COLO668 (cell line): ENCODE measurements at regions not wholly inside any gene's neighbourhood (a gene's known extent, or its start where the extent isn't known, plus 50 kb on each side); places are given as distances from the start of the nearest gene placed in this dataset.

ENCODE experiments used
- DNase-seq: peaks from one replicate; lab custom pipeline; 2025; ENCODE audit not compliant: unreplicated experiment; lab: John Stamatoyannopoulos, UW

DNA sequence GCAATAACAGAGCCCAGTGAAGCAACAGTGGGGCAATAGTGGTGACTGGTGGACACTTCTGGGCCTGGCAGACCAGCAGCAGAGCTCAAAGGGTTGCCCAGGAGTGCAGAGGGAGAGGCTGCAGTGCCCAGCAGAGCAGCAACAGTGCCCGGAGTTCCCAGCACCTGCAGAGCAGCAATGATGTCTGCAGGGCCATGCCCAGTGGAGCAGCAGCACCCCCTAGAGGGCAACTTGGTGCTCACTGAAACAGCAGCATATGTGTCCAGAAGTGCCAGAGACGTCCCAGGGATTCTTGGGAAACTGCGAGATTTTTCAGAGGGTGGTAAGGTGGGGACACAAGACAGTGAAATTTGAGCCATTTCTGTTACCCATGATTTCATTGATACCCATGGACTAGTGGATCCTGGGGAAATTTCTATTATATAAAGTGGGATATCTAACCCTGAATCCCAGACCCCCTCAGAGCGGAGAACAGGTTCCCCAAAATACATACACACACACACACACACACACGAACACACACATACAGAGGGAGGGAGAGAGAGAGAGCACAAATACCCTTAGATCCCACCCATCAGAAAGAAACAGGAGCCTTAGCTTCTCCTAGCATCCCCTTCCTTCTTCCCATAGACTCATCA is 156.9 kb upstream of the GJB5 start:
- peak; percentile 81 for DNase-seq

DNA sequence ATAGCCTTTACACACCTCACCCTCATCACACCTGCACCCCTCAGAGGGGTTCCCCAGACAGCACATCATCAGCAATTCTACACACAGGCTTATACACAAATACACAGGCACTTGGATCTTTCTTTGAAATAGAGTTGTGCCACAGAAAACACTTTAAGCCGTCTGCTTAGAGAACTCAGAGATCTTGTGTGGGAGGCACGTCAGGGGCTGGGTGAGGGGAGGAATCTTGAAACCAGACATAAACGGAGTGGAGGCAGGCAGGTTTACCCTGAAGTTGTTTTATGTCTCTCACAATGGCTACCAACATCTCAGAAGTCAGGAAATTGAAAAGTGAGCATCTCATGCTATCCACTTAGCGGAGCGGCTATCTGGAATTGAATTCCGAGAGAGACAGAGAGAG is 151.9 kb upstream of the GJB5 start:
- DNase-seq = no peak

DNA sequence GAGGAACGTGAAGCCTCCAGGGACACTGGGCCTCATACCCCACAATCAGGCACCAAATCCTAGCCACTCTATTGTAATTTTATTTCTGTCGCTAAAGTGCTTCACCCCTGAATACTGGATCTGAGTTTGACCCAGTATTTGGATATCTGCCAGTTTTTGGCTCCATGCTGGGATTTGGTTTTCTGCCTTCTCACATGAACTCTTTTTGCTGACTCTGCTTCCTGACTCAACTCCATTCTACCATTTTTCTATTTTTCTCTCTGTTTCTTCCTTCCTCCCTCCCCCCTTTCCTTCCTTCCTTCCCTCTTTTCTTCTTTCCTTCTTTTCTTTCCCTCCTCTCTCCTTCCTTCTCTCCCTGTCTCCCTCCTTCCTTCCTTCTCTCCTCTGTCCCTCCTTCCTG is 151.3 kb upstream of the GJB5 start:
- DNase-seq = no peak

DNA sequence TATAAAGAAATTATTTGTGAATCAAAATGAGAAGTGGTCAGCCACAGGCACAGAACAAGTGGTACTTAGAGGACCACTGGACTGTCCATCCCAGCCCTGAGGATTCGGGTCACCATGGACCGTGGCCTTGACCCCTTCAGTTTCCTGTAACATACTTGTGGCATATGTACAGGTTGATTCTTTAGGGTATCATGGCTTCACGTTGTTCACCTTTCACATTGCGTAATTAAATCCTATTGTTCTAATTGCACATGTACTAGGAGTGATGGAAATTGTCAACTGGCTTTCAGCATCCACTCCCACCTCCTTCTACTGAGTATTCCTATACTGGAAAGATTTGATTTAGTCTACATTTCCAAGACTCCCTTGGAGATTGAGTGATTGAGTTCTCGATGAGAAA is 148.3 kb upstream of the GJB5 start:
- DNase-seq = no peak

DNA sequence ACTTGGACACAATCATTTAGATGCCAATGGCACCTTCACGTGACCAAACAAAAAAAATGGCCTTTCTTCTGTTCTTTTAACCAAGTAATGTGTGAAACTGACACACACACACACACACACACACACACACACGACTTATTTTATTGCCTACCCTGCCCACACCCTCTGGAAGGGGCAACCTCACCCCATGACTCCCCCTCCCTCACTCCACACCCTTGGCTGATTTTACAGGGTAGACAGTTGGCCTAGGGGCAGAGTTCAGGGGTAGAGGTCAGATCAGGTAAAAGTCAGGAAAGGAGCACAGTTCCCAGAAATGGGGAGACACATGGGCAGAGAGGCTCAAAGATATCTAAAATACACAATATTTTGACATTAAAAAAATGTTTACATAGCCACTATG is 144.8 kb upstream of the GJB5 start:
- DNase-seq = no peak

DNA sequence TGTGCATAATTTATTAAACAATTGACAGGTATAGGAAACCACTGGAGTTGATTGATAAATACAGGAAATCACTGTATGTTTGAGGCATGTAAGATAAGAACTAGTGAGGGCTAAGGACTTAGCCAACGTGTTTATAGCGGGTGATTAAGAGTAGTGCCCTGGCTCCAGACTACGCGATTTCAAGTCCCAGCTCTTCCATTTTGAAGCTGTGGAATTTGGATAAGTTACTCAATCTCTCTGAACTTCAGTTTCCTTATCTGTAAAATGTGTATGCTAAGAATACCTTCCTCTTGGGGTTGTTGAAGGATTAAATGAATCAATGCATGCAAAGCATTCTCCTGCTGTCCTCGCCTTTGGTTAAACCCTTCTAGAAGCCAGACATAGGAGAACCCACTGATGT is 143.3 kb upstream of the GJB5 start:
- DNase-seq = no peak

DNA sequence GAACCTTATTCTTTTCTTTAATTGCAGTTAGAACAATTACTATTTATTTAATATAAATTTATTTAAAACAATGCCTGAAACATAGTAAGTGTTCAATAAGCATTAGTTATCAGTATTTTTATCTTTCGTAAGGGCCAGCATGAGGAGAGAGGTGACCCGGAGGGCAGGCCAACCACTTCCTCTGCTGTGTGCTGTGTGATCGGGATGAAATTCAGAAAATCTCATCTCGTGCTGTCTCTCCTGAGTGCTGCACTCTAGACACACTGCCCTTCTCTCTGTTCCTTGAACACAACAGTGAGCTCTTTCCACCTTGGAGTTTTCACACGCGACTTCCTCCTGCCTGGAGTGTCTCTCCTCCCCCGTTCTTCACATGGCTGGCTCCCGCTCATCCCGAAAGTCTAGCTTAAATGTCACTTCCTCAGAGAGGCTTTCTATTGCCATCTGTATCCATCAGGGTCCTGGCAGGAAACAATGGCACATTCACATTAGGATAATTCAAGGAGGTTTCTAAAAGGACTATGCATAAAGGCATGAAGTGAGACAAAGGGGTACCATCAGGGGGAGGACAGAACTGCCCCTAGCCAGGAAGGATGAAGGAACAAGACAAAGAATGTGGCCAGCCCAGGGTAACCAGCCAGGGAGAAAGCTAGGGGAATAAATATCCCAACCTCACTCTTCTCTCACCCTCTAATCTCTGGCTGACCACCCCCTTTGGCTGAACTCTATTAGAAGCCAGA is 142.6 kb upstream of the GJB5 start:
- no peak for DNase-seq

DNA sequence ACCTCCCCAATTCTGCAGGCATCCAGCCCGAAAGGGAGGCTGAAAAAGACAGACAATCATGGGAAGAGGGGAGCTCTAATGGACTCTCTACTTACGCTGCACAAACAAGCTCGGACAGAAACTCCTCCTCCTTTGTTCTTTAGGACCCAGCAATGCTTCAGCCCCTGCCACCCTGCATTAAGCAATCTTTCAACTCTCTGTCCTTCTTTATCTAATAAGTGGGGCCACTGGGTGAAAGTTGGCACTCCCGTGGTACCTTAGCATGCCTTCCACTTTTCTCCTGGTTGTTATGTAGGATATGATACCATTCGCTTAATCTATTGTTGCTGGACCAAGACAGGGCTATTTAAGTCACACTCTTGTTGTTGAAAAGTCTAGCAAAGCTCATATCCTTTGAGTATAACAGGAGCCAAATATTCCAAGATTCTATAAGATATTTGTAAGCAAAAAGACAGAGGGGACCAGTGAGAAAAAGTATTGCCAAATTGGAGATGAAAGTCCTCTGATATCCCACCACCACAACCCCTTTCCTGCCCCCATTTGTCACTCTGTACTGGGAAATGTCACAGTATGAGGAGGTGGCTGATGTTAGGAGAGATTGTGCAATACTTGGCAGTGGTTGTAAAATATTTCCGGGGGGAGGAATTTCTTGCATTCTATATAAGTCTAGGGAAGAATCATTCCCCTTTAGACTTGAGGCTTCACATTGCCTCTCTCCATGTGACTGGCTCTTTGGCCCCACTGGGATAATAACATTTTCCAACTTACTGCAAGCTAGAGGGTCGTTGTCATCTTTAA is 137.3 kb upstream of the GJB5 start:
- DNase-seq = no peak

DNA sequence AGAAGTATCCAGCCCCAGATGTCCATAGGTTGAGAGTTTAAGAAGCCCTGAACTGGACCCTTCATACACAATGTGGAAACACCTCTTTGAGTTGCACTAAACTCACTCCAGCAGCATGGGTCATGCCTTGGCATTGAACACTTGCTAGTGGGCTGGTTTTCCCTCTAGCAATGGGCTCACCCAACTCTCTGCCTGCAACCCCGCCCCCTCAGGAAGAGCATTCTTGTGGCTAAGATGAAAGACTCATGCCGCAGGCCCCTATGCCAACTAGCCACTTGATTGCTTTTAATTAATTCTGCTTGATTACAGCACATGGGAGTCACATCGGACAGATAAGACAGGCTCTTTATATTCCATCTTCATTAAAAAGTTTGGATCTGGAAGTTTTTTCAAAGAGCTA is 136.5 kb upstream of the GJB5 start:
- DNase-seq = no peak

DNA sequence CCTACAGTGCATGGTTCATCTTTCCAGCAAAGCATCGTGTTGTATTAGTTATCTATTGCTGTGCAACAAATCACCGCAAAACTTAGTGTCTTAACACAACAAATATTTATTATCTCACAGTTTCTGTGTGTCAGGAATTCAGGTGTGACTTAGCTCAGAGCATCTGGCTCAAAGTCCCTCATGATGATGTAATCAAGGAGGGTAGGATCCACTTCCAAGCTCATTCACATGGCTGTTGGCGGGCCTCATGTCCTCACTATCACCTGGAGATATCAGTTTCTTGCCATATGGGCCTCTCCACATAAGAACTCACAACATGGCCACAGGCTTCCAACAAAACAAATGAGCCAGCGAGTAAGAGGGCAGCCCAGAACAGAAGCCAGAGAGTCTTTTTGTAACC is 135.6 kb upstream of the GJB5 start:
- no peak for DNase-seq

DNA sequence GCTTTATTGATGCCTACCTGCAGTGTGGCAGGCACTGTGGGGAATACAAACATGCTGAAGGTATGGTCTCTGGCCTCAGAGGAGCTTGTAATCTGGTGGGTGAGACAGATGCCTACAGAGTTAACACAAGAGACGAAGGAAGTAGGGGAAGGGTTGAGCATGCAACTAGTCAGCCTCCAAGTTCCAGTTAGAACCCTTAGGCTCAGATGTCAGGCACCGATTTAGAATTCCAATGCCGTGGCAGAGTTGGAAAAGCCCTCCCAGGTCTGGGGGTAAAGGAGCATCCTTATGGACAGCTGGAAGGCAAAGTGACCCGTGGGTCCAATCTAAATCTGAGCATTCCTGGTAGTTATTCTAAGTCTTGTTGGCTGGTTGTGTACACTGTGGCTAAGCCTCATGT is 132.9 kb upstream of the GJB5 start:
- DNase-seq = no peak

DNA sequence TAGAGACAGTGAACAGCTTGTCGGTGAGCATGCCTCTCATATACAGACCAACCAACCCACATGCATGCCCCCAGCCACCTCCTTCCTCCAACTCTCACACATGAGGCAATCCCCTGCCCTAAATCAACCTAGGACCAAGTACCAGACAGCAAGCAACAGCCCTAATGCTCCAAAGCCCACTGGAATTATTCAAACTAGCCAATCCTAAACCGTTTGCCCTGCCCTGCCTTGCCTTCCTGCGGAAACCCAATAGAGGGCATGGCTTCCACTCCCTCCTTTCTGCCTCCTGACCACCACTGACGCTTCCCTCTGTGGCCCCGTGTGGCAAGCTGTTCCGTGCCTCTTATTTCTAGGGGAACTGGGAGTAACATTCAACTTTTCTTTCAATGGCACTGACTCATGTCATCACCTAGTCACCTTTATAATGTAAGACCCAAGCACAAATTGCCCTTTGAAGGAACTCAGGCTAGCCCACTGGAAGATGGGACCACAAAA is 129.3 kb upstream of the GJB5 start:
- no peak for DNase-seq

DNA sequence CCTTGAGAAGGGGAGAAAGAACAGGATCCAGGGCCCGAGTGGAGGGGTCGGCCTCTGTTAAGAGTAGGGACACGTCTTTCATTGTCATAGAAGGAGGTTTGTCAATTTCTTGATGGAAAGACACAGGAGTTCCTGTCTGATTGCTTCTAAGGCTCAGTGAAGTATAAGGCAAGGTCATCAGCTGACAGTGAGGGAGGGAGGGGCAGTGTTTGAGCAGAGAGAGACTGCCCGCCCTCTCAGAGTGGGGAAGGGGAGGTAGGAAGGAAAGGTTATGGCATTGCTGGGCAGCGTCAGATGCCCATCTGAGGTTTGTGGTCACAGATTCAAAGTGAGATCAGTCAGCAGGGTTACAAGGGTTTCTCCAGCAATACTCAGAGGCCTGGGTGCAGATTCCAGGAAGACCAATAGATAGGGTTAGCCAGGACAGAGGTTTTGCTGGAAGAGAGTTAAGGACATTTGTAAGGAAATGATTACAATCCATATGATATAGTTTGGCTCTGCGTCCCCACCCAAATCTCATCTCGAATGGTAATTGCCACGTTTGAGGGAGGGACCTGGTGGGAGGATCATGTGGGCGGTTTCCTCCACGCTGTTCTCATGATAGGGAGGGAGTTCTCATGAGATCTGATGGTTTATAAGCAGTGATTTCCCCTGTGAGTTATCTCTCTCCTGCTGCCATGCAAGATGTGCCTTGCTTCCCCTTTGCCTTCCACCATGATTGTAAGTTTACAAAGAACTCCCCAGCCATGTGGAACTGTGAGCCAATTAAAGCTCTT is 127.2 kb upstream of the GJB5 start:
- DNase-seq = no peak

DNA sequence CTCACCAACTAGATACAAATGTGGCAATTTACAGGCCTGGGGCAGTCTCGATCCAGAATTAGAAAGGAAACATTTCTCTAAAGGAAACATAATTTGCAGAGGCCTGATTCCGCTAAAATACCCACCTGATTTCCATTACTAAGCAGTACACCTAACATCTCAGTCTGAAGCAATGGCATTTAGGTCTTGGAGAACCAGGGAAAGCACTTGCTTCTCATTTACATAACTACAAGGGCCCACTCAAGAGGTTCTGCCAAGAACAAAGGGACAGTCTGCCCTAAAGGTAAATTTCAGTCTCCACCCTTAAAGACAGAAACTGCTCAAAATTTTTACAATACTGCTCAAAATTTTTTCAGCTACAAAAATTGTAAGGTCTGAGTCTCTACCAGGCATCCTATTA is 123.7 kb upstream of the GJB5 start:
- DNase-seq = no peak

DNA sequence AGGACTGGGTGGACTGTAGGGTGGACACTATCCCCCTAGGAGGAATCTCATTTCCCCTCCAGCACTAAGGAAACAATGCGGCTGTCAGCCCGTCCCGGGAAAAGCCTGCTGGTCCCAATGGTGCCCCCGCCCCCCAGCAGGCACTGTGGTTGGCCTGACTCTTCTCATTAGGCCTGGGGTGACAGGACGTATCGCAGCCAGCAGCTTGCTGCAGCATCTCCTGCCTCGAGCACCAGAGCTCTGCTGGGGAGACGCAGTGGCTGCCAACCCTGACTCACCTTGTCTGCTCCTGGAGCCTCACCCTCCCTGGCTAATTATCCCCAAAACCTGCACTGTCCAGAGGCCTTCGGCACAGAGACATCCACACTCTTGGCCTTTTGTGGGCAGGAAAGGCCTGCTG is 115.1 kb upstream of the GJB5 start:
- DNase-seq = no peak

DNA sequence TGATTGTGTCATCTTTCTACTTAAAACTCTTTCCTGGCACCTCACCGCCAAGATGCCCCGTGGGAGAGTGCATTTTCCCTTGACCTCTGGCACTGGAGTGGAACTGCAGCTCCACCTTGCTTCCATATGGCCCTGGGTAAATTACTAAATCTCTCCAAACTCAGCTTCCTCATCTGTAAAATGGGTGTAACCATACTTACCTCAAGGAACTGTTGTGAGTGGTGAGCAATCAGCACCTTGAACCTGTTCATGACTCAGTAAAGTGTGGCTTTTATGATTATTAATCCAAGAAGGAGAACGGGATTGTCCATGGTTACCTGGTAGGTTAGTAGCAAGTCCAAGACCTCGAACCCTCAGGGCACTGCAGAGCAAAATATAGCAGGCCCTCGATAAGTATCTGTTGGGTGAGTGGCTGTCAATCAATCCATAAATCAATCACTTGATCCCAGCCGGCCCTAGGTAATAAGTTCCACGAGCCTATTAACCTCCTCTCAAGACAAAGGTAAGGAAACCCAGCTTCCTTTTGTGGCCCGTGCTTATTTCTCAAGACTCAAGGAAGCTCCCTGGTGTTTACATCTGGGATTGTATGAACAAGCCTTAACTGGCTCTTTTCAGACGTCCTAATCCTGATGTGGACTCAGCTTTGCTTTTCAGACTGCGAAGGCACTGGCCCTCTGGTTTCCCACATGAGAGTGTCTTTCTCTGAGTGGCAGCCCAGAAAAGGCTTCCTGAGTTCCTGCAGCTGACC is 114.0 kb upstream of the GJB5 start:
- no peak for DNase-seq

DNA sequence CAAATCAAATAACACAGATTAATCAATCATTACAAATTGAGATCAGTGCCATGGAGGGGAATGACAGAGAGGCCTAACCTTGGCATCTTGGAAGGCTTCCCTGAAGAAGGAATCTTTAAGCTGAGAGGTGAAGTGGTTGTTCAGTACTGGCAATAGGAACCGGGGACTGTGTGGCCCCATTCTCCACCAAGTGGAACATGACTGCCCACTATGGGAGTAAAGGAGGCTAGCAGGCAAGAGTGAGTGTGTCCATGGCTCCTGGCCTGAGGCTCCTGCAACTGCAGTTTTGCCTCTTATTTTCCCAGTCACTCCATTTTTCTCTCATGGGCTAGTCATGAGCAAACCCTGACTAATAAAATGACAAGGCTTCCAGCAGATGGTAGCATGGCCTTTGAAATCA is 112.2 kb upstream of the GJB5 start:
- no peak for DNase-seq

DNA sequence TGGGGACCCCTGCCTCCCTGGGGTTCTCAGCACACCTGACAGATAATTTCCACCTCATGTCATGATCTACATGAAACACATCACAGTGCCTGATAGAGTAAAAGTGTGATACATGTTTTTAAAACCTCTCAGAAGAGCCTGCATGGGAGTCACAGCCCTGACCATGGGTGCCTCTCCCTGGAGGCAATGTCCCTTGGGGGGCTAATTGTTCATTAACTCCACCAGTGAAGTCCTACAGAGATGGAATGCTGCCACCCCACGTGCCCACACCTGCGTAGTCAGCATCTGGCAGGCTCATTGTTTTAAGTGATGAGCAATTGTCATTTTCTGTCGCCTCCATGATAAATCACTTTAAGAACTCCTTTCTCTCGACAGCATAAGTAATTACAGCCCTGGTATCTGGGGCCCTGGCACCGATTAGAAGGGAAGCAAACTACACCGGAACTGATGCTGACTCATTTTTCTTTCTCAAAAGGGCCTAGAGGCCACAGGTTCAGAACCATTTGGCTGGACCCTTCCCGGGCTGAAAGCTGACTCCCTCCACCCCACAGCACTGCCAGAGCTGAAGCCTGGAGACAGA is 109.6 kb upstream of the GJB5 start:
- DNase-seq = no peak

DNA sequence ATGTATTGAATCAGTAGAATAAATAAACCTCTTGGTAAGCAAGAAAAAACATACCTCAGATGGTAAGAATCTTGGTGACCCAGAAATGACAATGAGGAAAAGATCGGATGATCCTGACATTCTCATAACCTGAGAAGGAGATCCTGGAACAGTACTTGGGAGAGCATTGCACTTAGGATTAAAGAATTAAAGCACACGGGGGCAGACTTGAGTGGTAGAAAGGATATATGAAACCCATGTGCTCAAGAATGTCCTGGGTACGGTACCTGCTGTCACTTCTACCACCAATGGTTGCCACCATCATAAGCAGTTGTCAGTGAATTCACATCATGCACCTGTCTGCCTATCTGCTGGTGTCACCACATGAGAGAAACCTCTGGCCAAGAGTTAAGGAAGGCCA is 108.9 kb upstream of the GJB5 start:
- DNase-seq = no peak

DNA sequence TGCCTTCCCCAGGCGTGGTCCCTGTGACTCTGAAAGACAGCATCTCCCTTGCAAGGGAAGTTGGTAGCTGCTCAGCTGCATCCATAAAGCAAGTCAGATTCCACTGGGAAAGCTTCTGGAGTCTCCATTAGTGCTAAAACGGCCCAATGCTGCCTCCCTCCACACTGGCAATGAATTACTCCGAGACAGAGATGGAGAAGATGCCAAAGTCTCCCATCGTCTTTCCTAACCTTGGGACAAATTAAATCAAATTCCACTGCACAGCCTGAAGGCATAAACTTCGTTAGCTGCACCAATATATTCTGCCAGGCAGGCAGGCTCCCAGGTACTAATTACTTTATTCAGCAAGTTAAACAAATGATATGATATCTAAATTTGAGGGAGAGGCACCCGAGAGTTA is 106.3 kb upstream of the GJB5 start:
- DNase-seq = no peak
